OCI-LY1 (cell line): ENCODE measurements at regions not wholly inside any gene's neighbourhood (a gene's known extent, or its start where the extent isn't known, plus 50 kb on each side); places are given as distances from the start of the nearest gene placed in this dataset.

Source experiments
- H2AFZ ChIP-seq: fragments of 200-600 bp; sonication (generic), shearing (Covaris generic); 2 replicates; pipeline ENCODE4 v1.6.0; 2014; ENCODE audit warnings: antibody characterized with exemption, mild to moderate bottlenecking, low read length
- H3F3A ChIP-seq: fragments of 200-600 bp; sonication (generic), shearing (Covaris generic); 2 replicates; pipeline ENCODE4 v1.6.0; 2014; ENCODE audit warnings: mild to moderate bottlenecking, antibody characterized with exemption, low read length, moderate library complexity; ENCODE audit not compliant: insufficient read depth
- H3K27ac ChIP-seq: fragments of 200-600 bp; sonication (generic); 2 replicates; pipeline ENCODE4 v1.5.1; 2014; ENCODE audit warnings: low read length, mixed run types, mild to moderate bottlenecking, low read depth; ENCODE audit not compliant: poor library complexity, severe bottlenecking
- H3K27me3 ChIP-seq: fragments of 200-600 bp; sonication (generic); 2 replicates; pipeline ENCODE4 v1.6.0; 2014; ENCODE audit warnings: antibody characterized with exemption, mild to moderate bottlenecking, low read length, moderate library complexity; ENCODE audit not compliant: insufficient read depth
- H3K36me3 ChIP-seq: fragments of 200-600 bp; sonication (generic); 2 replicates; pipeline ENCODE4 v1.6.1; 2014; ENCODE audit warnings: mild to moderate bottlenecking, antibody characterized with exemption, low read length, moderate library complexity, mixed read lengths; ENCODE audit not compliant: insufficient read depth
- H3K4me1 ChIP-seq: fragments of 200-600 bp; sonication (generic); 2 replicates; pipeline ENCODE4 v1.5.1; 2014; ENCODE audit warnings: mild to moderate bottlenecking, low read length, moderate library complexity; ENCODE audit not compliant: insufficient read depth, severe bottlenecking
- H3K4me2 ChIP-seq: fragments of 200-600 bp; sonication (generic), shearing (Covaris generic); 2 replicates; pipeline ENCODE4 v1.6.1; 2014; ENCODE audit warnings: low read length
- H3K4me3 ChIP-seq: fragments of 200-600 bp; sonication (generic); 2 replicates; pipeline ENCODE4 v1.5.1; 2014; ENCODE audit warnings: low read length, low read depth, mild to moderate bottlenecking, mixed read lengths; ENCODE audit not compliant: poor library complexity, severe bottlenecking
- H3K79me2 ChIP-seq: fragments of 200-600 bp; shearing (Covaris generic); 2 replicates; pipeline ENCODE4 v1.6.1; 2016; ENCODE audit warnings: mixed run types, low read length, mixed read lengths; ENCODE audit not compliant: insufficient read depth
- H3K9ac ChIP-seq: fragments of 200-600 bp; sonication (generic), shearing (Covaris generic); 2 replicates; pipeline ENCODE4 v1.6.1; 2014; ENCODE audit warnings: mild to moderate bottlenecking, low read length, mixed read lengths
- H3K9me2 ChIP-seq: fragments of 200-600 bp; sonication (generic), shearing (Covaris generic); 2 replicates; pipeline ENCODE4 v1.6.1; 2014; ENCODE audit warnings: low read depth, mild to moderate bottlenecking, low read length, mixed read lengths
- H3K9me3 ChIP-seq: fragments of 200-600 bp; shearing (Covaris generic); 2 replicates; pipeline ENCODE4 v1.6.1; 2014; ENCODE audit warnings: low read length, mixed read lengths
- H4K20me1 ChIP-seq: fragments of 200-600 bp; sonication (generic), shearing (Covaris generic); 2 replicates; pipeline ENCODE4 v1.6.0; 2016; ENCODE audit warnings: mild to moderate bottlenecking, low read length; ENCODE audit not compliant: insufficient read depth
- EZH2 ChIP-seq: fragments of 200-600 bp; sonication (generic), shearing (Covaris generic); IDR thresholded peaks from 2 replicates; pipeline ENCODE4 v1.8.0; 2017; ENCODE audit warnings: borderline replicate concordance, mixed run types, mild to moderate bottlenecking, antibody characterized with exemption, low read length, moderate library complexity, mixed read lengths
- TF ChIP-seq, protein P1 (sequence below): fragments of 200-600 bp; sonication (generic), shearing (Covaris generic); IDR thresholded peaks from 2 replicates; pipeline ENCODE4 v1.5.1; 2017; ENCODE audit warnings: mild to moderate bottlenecking, antibody characterized with exemption, low read length, moderate library complexity, mixed read lengths

DNA sequence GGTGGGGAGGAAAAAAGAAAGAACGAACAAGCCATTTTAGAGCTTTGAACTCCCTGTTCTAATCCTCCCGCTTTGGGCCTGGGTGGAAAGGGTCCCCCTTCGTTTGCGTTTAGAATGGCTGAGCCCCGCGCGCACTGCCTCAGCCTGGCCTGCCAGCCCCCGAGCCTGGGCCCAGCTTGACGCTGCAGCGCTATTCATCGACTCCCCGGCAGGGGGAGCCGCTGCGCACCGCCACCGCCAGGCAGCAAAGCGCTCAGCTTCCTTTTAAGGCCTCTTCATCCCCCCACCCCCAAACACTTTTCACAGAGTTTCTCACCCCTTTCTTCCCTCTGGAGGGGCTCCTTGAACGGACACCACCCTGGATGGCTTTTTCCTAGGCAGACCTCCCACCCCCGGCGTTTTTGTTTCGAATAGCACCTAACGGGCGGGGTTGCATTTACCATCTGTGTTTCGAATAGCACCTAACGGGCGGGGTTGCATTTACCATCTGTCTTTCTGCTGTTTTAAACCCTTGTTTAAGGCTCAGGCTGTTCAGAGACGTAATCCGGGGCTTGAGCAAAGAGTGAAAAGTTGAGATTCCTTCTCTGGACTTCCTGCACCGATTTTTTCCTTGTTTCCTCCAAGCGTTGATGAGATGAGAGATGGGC lies 56.4 kb upstream of the PIWIL1 start:
- no peaks in the 10 kb centered on the region for H3K36me3 ChIP-seq
- H3K27ac ChIP-seq, result no peak overlapping the region
- H3K9ac ChIP-seq, result no peak overlapping the region
- no peak overlapping the region for H3K4me2 ChIP-seq
- H3K4me3 ChIP-seq, result no peak overlapping the region
- H3K79me2 ChIP-seq, result no peaks in the 10 kb centered on the region
- H3K9me2 ChIP-seq, result no peaks in the 10 kb centered on the region
- H3K9me3 ChIP-seq, result no peaks in the 10 kb centered on the region
- no peak overlapping the region for H2AFZ ChIP-seq
- H3K27me3 ChIP-seq, result no peaks in the 10 kb centered on the region
- no peaks in the 10 kb centered on the region for H3F3A ChIP-seq
- H3K4me1 ChIP-seq, result no peaks in the 10 kb centered on the region
- H4K20me1 ChIP-seq, result no peaks in the 10 kb centered on the region
- TF ChIP-seq, protein P1, sequence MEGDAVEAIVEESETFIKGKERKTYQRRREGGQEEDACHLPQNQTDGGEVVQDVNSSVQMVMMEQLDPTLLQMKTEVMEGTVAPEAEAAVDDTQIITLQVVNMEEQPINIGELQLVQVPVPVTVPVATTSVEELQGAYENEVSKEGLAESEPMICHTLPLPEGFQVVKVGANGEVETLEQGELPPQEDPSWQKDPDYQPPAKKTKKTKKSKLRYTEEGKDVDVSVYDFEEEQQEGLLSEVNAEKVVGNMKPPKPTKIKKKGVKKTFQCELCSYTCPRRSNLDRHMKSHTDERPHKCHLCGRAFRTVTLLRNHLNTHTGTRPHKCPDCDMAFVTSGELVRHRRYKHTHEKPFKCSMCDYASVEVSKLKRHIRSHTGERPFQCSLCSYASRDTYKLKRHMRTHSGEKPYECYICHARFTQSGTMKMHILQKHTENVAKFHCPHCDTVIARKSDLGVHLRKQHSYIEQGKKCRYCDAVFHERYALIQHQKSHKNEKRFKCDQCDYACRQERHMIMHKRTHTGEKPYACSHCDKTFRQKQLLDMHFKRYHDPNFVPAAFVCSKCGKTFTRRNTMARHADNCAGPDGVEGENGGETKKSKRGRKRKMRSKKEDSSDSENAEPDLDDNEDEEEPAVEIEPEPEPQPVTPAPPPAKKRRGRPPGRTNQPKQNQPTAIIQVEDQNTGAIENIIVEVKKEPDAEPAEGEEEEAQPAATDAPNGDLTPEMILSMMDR, result no peak
- no peak for TF ChIP-seq EZH2

DNA sequence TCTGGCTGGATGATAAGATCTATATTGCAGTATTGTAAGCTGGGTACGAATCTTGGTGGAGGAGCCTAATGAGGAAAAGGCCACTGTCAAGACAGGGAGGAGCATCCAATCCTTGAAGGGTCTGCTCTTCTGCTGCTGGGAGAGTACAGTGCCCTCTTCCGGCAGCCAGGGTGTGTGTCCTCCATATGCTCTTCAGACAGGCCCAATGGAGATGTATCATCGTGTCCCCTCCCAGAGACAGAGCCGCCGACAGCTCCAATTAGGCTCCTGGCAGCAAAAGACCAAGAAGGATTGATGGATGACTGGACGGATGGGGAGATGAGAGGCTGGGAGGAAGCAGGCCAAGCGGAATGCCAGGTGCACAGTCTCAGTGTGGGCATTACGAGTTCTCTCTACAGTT lies 51.6 kb upstream of the PIWIL1 start:
- no peaks in the 10 kb centered on the region for H3K79me2 ChIP-seq
- no peaks in the 10 kb centered on the region for H3K4me1 ChIP-seq
- no peak overlapping the region for H3K27ac ChIP-seq
- TF ChIP-seq EZH2, result no peak
- TF ChIP-seq, protein P1, result peak; percentile 22; the same call in 1 of the 2 replicates
- no peaks in the 10 kb centered on the region for H4K20me1 ChIP-seq
- no peak overlapping the region for H3K4me3 ChIP-seq
- no peaks in the 10 kb centered on the region for H3F3A ChIP-seq
- H3K36me3 ChIP-seq, result no peaks in the 10 kb centered on the region
- H3K9me2 ChIP-seq, result no peaks in the 10 kb centered on the region
- 0 out of 2 replicates have a peak, but pooled peaks cover 5% of the 10 kb centered on the region for H3K27me3 ChIP-seq
- no peak overlapping the region for H3K9ac ChIP-seq
- no peaks in the 10 kb centered on the region for H3K9me3 ChIP-seq
- no peak overlapping the region for H3K4me2 ChIP-seq
- no peak overlapping the region for H2AFZ ChIP-seq

DNA sequence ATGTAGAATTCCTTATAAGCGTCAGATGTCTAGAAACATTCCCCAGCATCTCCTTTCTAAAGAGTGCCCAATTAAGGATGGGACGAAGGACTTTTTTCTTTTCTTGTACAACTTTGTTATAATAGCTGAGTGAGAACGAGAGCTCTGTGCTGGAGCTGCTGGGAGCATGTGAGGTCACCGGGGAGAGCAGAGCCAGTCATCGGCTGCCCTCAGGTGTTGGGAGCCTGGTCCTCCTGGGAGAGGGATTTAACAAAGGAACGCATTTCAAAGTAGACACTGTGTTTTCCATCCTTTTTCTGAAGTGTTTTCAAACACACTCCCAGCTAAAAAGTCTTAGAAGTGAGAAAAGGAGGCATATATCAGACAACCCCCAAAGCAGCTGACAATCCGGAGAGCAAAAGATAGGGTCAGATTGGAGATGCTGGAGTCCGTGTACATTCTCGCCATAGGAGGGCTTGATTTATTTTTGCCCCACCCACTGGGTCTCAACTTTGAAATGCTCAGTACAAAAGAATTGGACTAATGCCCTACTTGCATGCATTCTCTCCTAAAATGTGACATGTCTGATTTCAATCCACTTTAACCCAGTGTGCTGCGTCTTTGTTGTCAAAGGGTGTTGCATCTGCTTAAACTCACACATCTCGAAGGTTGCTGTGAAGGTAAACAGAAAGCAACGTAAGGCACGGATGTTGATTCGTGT lies 50.8 kb upstream of the PIWIL1 start:
- H3K4me1 ChIP-seq, result no peaks in the 10 kb centered on the region

More for the DNA sequence above, 50.8 kb upstream of the PIWIL1 start:
- Histone ChIP-seq H3K36me3 (no peaks in the 10 kb centered on the region), H3F3A (no peaks in the 10 kb centered on the region), H3K9me3 (no peaks in the 10 kb centered on the region), H3K27me3 (0 out of 2 replicates have a peak, but pooled peaks cover 5% of the 10 kb centered on the region), H3K4me3 (no peak overlapping the region), H3K79me2 (no peaks in the 10 kb centered on the region), H3K4me2 (no peak overlapping the region), H3K27ac (no peak overlapping the region), H2AFZ (no peak overlapping the region), H3K9me2 (no peaks in the 10 kb centered on the region), H3K9ac (no peak overlapping the region), H4K20me1 (no peaks in the 10 kb centered on the region)
- TF ChIP-seq, protein P1, result no peak
- TF ChIP-seq EZH2, result no peak
